Coronary artery (tissue), 2 donors: ENCODE measurements at regions not wholly inside any gene's neighbourhood (a gene's known extent, or its start where the extent isn't known, plus 50 kb on each side); places are given as distances from the start of the nearest gene placed in this dataset.
"Not testable (repeated sequence)": the region's sequence is repeated elsewhere in the genome, so short reads cannot be mapped to it uniquely, and the experiment has no call there.

Experiments
- DNase-seq: peaks from one replicate; pipeline ENCODE4 v3.0.0-alpha.2; 2017; ENCODE audit warnings: low spot score
- H3K27ac ChIP-seq, 2 donors: fragments of 200-600 bp; sonication (generic); one replicate each; pipeline ENCODE4 v1.5.1; 2016 to 2019
- H3K4me3 ChIP-seq: fragments of 200-600 bp; sonication (generic); 2 replicates; pipeline ENCODE4 v1.5.1; 2016; ENCODE audit warnings: mild to moderate bottlenecking, moderate library complexity
- CTCF ChIP-seq: fragments of 200-600 bp; sonication (generic); IDR thresholded peaks from one replicate; pipeline ENCODE4 v1.5.1; 2019; ENCODE audit warnings: antibody characterized with exemption

GRCh38 chr13:90928109-90928508 lies 419.4 kb upstream of the MIR17HG start:
- DNase-seq, result no peak
- Histone ChIP-seq H3K27ac (no peak overlapping the region), H3K4me3 (no peak overlapping the region)
- no peak for TF ChIP-seq CTCF

- DNase-seq, result no peak
- no peak for TF ChIP-seq CTCF
- no peak overlapping the region for H3K4me3 ChIP-seq
- H3K27ac ChIP-seq, result no peak overlapping the region
Measured at GRCh38 chr13:90933097-90933826, 414.2 kb upstream of the MIR17HG start.

GRCh38 chr13:90934741-90935140 lies 412.7 kb upstream of the MIR17HG start:
- no peak for TF ChIP-seq CTCF
- no peak overlapping the region for H3K4me3 ChIP-seq
- no peak overlapping the region for H3K27ac ChIP-seq
- no peak for DNase-seq

GRCh38 chr13:90938848-90939247 lies 408.6 kb upstream of the MIR17HG start:
- DNase-seq, result no peak
- TF ChIP-seq CTCF, result no peak
- Histone ChIP-seq H3K27ac (no peak overlapping the region), H3K4me3 (no peak overlapping the region)

GRCh38 chr13:90943946-90944345 lies 403.5 kb upstream of the MIR17HG start:
- no peak for DNase-seq
- TF ChIP-seq CTCF, result no peak
- Histone ChIP-seq H3K4me3 (no peak overlapping the region), H3K27ac (no peak overlapping the region)

- H3K4me3 ChIP-seq, DNase-seq, H3K27ac ChIP-seq: not testable (repeated sequence)
Measured at GRCh38 chr13:90945146-90945545, 402.3 kb upstream of the MIR17HG start.

- not testable (repeated sequence) for H3K27ac ChIP-seq, DNase-seq
Measured at GRCh38 chr13:90946125-90946524, 401.4 kb upstream of the MIR17HG start.

GRCh38 chr13:90947976-90948375 lies 399.5 kb upstream of the MIR17HG start:
- Histone ChIP-seq H3K27ac (no peak overlapping the region), H3K4me3 (no peak overlapping the region)
- no peak for TF ChIP-seq CTCF
- DNase-seq, result no peak

More at GRCh38 chr13:90946125-90946524, 401.4 kb upstream of the MIR17HG start:
- not testable (repeated sequence) for H3K4me3 ChIP-seq
